HG03469 (cell line): ENCODE measurements at regions not wholly inside any gene's neighbourhood (a gene's known extent, or its start where the extent isn't known, plus 50 kb on each side); places are given as distances from the start of the nearest gene placed in this dataset.

Experiments
- ATAC-seq: cut with Tn5 transposase; IDR thresholded peaks from one replicate; pipeline ENCODE4 v1.9.1; 2021; ENCODE audit warnings: mild to moderate bottlenecking, moderate library complexity, moderate number of reproducible peaks; ENCODE audit not compliant: unreplicated experiment

- ATAC-seq, result no peak
These were observed 404.9 kb upstream of the ADAMTS16 start for GRCh38 chr5:4735261-4735660.

DNA sequence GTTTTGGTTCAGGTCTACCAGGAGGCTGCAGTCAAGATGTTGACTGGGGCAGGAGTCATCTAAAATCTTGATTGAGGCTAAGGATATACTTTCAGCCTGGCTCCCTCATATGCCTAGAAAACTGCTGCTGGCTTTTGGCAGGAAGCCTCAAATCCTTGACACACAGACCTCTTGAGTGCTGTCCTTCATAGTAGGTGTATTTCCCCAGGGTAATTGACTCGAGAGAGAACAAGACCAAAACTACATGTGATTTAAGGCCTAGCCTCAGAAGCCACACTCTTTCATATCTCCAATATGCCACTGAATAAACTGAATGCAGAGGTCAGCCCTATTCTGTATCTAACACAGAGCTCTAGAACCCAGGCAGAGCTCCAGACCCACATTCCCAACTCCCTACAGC is 402.3 kb upstream of the ADAMTS16 start:
- no peak for ATAC-seq

DNA sequence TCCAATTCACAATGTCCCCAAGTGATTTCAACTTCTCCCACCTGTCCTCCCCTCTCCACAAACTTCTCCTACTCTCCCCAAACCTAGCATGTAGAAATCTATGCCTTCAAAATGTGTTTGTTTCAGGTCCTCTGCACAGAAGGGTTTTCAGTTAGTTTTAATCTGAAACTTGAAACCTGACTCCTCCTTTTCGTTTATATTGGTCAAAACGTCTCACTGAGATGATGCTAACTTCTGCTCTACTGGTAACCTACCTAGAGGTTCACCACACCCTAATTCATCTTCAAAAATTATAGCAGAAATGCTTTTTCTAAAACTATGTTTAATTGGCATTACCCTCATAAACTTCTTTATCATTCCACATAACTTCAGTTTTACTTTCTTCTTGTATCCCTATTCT is 401.8 kb upstream of the ADAMTS16 start:
- no peak for ATAC-seq

DNA sequence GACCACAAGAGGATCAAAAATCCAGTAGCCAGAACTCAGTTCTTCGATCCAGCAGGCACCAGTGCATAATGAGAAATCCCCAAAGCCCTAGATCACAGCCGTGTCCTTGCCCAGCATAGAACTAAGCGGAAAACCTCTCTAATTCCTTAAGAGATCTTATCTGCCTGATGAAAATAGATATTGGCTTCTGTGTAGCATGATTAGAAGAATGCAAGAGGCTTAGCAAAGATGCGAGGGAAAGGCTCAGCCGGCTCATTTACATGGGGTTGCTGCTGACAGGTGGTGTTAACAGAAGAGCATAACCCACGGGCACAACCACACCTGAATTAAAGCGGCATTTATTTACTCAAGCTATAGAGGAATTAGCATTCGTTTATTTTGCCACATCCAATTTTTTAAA is 400.0 kb upstream of the ADAMTS16 start:
- no peak for ATAC-seq

GRCh38 chr5:4758550-4758949 is 381.6 kb upstream of the ADAMTS16 start:
- ATAC-seq, result no peak

DNA sequence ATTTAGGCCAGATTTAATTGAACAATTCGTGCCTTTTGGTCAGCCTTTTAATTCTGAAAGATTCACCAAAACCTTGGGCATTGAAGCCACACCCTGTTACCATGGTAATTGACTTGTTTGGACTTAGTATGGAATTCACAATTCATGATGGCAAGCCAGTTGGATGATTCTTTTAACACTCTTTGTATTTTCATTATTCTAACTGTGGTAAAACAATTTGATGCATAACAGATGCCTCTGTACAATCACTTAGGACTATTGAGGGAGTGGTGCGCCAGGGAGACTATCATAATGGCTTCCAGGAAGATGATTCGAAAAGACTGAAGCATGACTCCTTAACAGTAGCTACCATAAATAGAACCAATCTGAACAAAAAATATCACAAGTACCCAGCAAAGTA is 381.1 kb upstream of the ADAMTS16 start:
- no peak for ATAC-seq

DNA sequence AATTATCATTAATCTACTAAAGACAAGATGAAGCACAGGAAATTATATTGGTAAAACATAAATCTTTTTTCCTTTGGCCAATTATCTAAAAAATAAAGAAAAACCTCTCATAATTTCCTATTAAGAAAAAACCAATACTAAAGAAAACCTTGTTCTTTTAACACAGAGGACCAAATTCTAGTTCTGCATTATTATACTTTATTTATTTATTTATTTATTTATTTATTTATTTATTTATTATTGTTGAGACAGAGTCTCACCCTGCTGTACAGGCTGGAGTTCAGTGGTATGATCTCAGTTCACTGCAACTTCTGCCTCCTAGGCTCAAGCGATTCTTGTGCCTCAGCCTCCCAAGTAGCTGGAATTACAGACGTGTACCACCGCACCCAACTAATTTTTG is 377.8 kb upstream of the ADAMTS16 start:
- ATAC-seq, result no peak

GRCh38 chr5:4765411-4765810 is 374.7 kb upstream of the ADAMTS16 start:
- no peak for ATAC-seq

DNA sequence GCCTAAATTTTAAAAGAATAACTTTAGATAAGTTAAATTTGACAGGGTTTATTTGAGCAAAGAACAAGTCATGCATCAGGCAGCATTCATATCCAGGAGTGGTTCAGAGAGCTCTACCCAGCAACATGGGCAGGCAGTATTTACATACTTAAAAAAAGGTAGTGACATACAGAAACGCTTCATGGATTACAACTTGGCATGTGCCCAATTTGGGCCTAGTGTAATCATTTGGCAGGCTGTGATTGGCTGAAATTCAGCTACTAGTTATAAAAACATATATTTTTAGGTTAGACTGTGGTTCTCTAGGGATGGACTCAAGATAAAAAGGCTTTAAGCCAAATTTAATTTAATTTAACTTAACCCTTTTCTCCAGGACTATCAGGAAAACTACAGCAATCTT is 374.0 kb upstream of the ADAMTS16 start:
- no peak for ATAC-seq

DNA sequence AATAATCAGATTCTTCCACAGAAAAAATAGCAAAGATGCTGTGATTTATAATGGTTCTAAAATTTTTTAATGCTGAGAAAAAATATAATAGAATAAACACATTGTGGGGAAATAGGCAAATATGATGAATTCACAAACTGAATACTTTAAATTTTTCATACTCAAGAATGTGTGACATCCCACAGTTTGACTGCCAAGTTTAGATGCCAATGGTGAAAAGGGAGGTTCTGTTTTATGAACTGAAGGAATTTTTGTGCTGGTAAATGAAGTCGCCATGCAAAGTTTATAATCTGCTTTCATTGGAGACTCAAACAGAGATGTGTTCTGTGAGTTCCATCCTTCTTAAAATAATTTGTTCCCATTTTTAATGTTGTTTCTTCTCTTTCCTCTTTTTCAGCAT is 367.5 kb upstream of the ADAMTS16 start:
- no peak for ATAC-seq

DNA sequence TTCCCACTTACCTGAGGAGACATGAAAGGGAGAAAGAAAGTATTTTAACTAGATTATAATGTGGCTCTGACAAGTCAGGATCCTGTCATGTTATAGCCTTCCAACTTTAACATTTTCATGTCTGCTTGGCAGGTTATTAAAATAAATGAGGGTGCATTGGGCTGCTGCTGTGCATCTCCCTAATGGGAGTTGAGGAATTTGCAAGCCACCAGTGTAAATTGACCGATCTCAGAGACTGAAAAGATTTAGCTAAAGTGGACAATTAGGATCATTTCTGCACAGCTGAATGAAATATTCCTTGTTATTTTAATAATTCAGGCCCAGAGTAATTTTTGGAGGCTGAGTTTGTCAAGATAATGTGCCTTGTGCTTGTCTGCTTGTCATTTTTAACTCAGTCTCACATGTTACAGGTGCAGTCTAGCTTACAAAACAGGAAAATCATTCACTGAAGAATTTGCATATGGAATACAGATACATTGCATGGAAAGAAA is 366.3 kb upstream of the ADAMTS16 start:
- no peak for ATAC-seq

- no peak for ATAC-seq
These were observed 362.7 kb upstream of the ADAMTS16 start for GRCh38 chr5:4777435-4777834.

DNA sequence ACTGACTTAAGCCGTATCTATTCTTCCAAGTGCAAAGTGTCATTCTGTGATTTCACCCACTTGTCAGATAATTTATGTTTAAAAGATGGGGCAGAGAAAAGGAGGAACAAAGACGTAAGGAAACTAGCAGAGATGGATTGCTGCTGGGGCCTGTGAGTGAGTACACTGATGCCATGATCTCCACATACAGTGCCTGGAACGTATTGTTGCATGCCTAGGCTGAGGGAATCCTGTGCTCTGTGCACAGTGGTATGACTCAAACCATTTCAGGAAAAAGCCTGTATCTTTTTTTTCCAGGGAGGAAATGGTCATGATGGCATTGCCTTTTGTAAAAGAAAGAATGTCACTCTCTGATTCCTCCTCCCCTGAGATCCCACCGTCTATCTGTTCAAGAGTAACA is 359.5 kb upstream of the ADAMTS16 start:
- ATAC-seq, result no peak

DNA sequence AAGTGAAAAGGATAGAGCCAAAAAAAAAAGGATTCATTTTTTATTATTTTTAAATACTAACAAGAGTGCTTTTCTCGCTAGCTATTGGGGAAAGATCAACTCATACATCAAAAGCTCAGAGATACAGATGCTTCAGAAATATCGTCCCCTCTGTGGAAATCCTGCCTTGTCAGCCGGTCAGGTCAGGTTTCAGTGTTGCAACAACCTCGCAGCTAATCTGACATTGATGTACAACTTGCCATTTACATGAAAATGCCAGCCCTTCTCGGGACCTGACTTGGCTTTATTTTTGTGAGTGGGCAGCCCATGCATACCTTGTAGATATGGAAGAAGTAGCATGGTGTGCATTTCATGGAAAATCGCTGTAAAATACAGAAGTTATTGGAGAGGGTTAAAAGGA is 358.8 kb upstream of the ADAMTS16 start:
- no peak for ATAC-seq

GRCh38 chr5:4785971-4786370 is 354.2 kb upstream of the ADAMTS16 start:
- no peak for ATAC-seq

DNA sequence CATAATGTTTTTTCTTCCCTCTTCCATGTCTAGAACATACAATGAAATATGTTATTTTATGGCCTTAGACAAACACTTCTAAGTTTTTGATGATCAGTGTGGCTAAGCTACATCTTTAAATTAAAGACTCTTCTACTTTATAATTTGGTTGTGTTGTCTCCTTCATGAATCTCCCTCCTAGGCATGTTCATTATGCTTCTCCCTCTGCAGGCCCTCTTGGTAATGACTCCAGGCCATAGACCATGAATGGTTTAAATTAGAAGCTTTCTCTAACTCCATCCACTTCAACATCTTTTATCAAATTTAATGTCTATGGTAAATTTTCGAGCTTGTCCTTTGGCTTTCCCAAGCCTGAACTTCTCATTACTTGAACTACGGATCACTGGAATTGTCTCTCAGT is 342.7 kb upstream of the ADAMTS16 start:
- no peak for ATAC-seq

GRCh38 chr5:4802044-4802443 is 338.1 kb upstream of the ADAMTS16 start:
- ATAC-seq, result no peak

- ATAC-seq, result no peak
These were observed 335.3 kb upstream of the ADAMTS16 start for GRCh38 chr5:4804691-4805360.

- ATAC-seq, result no peak
These were observed 325.1 kb upstream of the ADAMTS16 start for GRCh38 chr5:4815002-4815401.

DNA sequence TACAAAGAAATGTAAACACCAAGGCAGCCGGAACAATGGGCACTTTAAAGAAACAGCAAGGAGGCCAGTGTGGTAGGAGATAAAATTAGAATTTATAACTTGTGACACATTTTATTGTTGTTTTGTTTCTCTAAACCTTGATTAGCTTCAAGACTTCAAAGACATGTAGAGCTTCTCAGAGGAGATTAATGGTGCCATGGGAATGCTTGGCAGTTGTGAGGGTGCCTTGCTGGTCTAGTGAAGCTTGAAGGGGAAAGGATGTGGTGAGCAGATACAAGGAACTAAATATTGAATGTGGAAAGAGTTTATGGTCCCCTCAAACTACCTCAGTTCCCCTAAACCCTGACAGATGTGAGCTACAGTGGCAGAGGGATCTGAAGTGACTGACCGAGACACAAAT is 322.4 kb upstream of the ADAMTS16 start:
- ATAC-seq, result no peak

DNA sequence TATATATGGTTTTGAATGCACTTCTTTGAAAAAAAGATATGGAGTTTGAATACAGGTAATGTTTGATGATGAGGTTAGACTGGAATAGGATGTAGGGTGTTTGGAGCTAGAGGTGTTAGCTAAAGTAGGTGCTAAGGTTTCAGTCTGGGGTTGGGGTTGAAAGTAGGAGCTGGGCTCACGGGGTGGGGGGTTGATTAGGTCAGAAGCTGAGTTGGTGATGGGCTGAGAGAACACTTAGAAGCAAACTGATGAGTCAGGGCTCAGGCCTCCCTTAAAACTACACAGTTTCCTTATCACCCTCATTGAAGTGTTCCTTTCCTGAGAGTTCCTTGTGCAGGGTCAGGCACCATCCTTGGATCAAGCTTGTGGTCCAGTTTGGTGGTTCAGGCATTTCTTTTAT is 308.8 kb upstream of the ADAMTS16 start:
- ATAC-seq, result no peak

- ATAC-seq, result no peak
These were observed 307.7 kb upstream of the ADAMTS16 start for GRCh38 chr5:4832471-4832870.

DNA sequence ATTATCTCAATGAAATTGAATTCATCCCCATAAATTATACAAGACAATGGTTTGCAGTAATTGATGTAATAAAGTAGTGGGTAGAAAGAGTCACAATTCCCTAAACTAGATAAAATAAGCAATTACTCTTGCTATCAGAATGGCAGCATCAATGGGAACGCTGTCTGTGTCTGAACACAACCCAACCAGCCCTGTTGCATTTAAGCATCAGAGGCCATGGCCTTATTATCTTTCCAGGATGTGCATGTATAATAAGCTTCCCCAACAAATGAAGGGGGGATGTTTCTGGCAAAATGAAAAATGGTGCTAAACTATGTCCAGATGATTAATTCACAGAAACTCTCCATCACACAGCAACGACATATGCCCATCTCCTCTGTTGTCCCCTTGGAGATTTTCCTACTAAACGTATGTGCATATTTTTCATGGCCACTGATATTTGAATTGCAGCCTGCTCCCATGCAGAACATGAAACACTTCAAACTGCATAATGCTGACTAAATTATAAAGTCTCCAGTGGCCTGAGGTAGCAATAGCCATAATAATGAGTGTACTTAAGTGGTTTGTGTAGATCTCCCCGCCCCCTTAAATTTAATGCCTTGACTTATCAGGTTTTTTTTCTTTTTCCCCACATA is 306.9 kb upstream of the ADAMTS16 start:
- no peak for ATAC-seq
